ENCODE measurements at regions not wholly inside any gene's neighbourhood (a gene's known extent, or its start where the extent isn't known, plus 50 kb on each side); places are given as distances from the start of the nearest gene placed in this dataset.
"Not testable (repeated sequence)": the region's sequence is repeated elsewhere in the genome, so short reads cannot be mapped to it uniquely, and the experiment has no call there.

DNA sequence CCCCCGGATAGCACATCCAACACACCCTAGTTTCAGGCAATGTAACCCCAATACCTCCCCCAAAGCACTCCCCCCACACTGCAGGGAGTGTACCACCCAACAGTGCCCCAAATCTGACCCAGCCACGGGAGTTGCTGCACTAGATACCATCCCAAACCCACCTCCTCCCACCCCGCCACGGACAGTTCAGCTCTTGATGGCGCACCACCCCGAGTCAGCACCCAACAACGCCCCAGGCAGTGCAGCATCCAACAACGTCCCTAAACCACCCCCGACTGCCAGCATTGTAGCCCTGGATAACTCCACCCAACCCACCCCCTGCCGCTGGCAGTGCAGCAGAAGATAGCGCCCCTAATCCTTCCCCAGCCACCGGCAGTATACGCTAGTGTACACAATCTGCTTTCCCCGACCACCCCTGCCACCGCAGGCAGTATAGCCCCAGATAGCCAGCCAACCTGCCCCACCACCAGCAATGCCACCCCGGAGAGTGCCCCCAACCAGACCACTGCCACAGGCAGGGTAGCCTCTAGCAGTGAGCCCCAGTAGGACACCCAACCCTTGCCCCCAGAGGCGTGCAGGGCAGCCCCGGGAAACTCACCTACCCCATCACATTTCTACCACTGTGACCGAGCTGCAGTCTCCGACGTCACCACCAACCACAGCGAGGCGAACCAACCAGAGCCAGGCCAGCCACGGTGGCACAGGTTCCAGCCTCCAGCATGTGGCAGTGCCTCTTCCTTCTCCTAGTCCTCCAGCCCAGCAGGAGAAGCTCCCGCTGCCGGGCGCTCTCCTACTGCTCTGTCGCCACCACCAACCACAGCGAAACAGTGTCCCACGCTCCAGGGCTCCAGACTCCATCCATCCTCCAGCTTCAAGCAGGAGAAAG, 178.1 kb downstream of the POTEB3 start:
- intact Hi-C loops (cut with DNase I; ENCODE audit: low total_unique reads) = no loop called here

DNA sequence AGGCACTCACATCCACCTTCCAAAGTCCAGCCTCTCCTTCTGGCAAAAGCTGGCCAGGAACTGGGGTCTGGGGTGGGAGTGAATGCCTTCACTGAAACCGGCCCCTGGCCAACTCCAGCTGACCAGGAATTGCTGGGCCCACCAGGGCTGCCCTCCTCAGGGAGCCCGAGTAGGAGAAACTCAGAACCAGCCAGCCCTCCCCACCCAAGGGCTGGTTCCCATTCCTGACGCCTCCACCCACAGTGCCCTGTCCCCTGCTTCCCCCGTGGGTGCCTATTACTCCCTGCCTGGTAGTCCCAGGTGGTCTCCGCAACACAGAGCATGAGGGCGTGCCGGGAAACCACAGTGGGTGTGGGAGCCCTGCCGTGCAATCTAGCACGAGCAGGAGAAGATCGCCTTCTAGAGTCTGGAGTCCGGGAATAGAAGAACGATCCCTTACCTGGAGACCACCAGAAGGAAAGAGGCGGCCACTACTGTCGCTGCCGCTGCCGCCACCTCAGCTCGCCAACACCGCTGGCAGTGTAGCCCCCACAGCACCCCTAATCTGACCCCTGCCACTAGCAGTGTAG, 178.8 kb downstream of the POTEB3 start:
- no peak overlapping the region for H3K4me3 ChIP-seq
- TF ChIP-seq, protein P1, sequence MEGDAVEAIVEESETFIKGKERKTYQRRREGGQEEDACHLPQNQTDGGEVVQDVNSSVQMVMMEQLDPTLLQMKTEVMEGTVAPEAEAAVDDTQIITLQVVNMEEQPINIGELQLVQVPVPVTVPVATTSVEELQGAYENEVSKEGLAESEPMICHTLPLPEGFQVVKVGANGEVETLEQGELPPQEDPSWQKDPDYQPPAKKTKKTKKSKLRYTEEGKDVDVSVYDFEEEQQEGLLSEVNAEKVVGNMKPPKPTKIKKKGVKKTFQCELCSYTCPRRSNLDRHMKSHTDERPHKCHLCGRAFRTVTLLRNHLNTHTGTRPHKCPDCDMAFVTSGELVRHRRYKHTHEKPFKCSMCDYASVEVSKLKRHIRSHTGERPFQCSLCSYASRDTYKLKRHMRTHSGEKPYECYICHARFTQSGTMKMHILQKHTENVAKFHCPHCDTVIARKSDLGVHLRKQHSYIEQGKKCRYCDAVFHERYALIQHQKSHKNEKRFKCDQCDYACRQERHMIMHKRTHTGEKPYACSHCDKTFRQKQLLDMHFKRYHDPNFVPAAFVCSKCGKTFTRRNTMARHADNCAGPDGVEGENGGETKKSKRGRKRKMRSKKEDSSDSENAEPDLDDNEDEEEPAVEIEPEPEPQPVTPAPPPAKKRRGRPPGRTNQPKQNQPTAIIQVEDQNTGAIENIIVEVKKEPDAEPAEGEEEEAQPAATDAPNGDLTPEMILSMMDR (IDR thresholded peaks at IDR 0.05 in 4 of 5, conservative IDR thresholded peaks at IDR 0.05 in 1 of 5) = no peak
- TF ChIP-seq POLR2A (IDR thresholded peaks at IDR 0.05) = no peak
- H3K27ac ChIP-seq = no peak overlapping the region
- DNase-seq = no peak
- H3K4me1 ChIP-seq = no peaks in the 10 kb centered on the region
- H3K36me3 ChIP-seq = no peaks in the 10 kb centered on the region
- ATAC-seq = no peak
- peaks cover 0 to 2% (median 0%) of the 10 kb centered on the region in 3 donors for H3K9me3 ChIP-seq
- in situ Hi-C loops (cut with MboI; ENCODE audit: low sequenced_read_pairs in 4 of 4) (no loop called here), intact Hi-C loops (cut with DNase I; ENCODE audit: low total_unique reads) (no loop called here)
- no peaks in the 10 kb centered on the region for H3K27me3 ChIP-seq

More for the DNA sequence above, 178.1 kb downstream of the POTEB3 start:
- Histone ChIP-seq H3K4me3 (no peak overlapping the region), H3K27me3 (no peaks in the 10 kb centered on the region), H3K27ac (no peak overlapping the region), H3K36me3 (no peaks in the 10 kb centered on the region), H3K4me1 (no peaks in the 10 kb centered on the region), H3K9me3 (peaks cover 0 to 2% (median 0%) of the 10 kb centered on the region in 3 donors)
- DNase-seq (peak in 1 of 2 donors; percentile 12), ATAC-seq (no peak)
- TF ChIP-seq, protein P1 (IDR thresholded peaks at IDR 0.05 in 4 of 5, conservative IDR thresholded peaks at IDR 0.05 in 1 of 5) = no peak
- TF ChIP-seq POLR2A (IDR thresholded peaks at IDR 0.05) = no peak
- in situ Hi-C loops (cut with MboI; ENCODE audit: low sequenced_read_pairs in 4 of 4) = no loop called here

DNA sequence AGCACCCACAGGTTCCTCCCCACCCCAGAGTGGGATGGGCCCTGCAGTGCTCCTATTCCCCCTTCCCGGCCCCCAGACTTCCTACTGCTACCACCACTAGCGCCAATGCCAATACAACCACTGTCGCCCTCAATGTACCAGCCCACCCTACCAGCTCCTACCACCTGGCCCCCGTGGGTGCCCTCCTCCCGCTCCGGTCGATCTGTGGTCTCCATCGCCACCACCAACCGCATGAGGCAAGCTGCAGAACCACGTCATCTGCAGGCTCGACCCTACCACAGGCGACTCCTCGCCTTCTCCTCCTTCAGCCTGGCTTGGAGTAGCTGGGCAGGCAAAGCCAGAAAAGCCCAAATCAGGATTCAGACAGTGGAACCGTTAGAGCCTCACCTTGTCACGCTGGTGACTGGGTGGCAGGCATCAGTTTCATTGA, 179.3 kb downstream of the POTEB3 start:
- in situ Hi-C loops (cut with MboI; ENCODE audit: low sequenced_read_pairs in 4 of 4) (no loop called here), intact Hi-C loops (cut with DNase I; ENCODE audit: low total_unique reads) (no loop called here)
- H3K27ac ChIP-seq = no peak overlapping the region
- no peak for ATAC-seq
- no peaks in the 10 kb centered on the region for H3K4me1 ChIP-seq
- peaks cover 0 to 2% (median 0%) of the 10 kb centered on the region in 3 donors for H3K9me3 ChIP-seq
- no peak overlapping the region for H3K4me3 ChIP-seq
- H3K27me3 ChIP-seq = no peaks in the 10 kb centered on the region
- no peaks in the 10 kb centered on the region for H3K36me3 ChIP-seq
- no peak for DNase-seq
- TF ChIP-seq POLR2A (IDR thresholded peaks at IDR 0.05) = no peak
- TF ChIP-seq, protein P1 (IDR thresholded peaks at IDR 0.05 in 4 of 5, conservative IDR thresholded peaks at IDR 0.05 in 1 of 5) = no peak

DNA sequence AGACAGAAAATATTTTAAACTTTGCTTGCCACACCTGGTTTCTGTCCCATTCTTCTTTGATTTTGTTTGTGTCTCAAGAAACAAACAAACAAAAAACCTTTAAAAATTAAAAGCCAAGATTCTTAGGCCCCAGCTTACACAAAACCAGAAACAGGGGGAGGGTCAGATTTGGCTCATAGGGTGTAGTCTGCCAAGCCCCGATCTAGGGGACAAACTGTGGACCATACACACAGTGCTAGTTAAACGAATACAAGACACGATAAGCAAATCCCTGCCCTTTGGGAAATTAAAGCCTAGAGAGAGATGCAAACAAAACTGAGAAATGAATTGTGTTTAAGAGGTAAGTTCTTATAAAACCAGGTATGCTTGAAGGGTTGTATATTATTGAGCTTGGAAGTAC, 181.7 kb downstream of the POTEB3 start:
- H3K4me1 ChIP-seq; H3K36me3 ChIP-seq; in situ Hi-C loops (cut with MboI; ENCODE audit: low sequenced_read_pairs in 4 of 4); ATAC-seq; H3K9me3 ChIP-seq; intact Hi-C loops (cut with DNase I; ENCODE audit: low total_unique reads); H3K4me3 ChIP-seq; H3K27me3 ChIP-seq; H3K27ac ChIP-seq; DNase-seq: not testable (repeated sequence)

DNA sequence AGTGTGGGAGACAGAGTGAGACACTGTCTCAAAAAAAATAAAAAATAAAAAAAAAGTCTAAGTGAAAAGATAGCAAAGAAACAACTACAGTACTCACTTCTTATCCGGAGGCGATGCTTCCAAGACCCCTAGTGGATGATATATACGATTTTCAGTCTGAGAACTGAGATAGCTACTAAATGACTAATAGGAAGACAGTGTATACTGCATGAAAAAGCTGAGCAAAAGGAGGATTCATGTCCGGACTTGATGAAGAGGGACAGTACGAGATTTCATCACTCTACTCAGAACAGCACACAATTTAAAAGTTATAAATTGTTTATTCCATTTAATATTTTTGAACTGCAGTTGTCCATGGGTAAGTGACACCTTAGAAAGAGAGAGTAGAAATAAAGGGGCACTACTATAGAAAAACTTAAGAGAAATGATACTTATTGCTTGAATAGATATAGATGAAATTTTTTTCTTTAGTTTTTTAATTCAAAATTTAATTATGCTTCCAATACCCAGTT, 190.7 kb downstream of the POTEB3 start:
- ATAC-seq; H3K9me3 ChIP-seq; H3K27ac ChIP-seq; DNase-seq; H3K4me3 ChIP-seq; intact Hi-C loops (cut with DNase I; ENCODE audit: low total_unique reads); H3K27me3 ChIP-seq; in situ Hi-C loops (cut with MboI; ENCODE audit: low sequenced_read_pairs in 4 of 4); H3K36me3 ChIP-seq; H3K4me1 ChIP-seq: not testable (repeated sequence)

All from gastrocnemius medialis (tissue), 4 donors.